ENCODE measurements at regions not wholly inside any gene's neighbourhood (a gene's known extent, or its start where the extent isn't known, plus 50 kb on each side); places are given as distances from the start of the nearest gene placed in this dataset.

- POLR2A ChIA-PET: no interaction called here
These were observed 51.3 kb upstream of the CADPS start for GRCh38 chr3:62926494-62926893.

GRCh38 chr3:62928256-62928655, 53.0 kb upstream of the CADPS start:
- no peak for DNase-seq
- Histone ChIP-seq H3K9me3 (ENCODE audit: control extremely low read depth in 1 of 5, control insufficient read depth in 4 of 5, insufficient read depth in 2 of 5, low read depth in 1 of 5, low read length in 4 of 5) (no peaks in the 10 kb centered on the region), H3K36me3 (ENCODE audit: control insufficient read depth in 4 of 4, insufficient read depth in 4 of 4, low read length in 3 of 4) (no peaks in the 10 kb centered on the region), H3K4me1 (ENCODE audit: control extremely low read depth in 1 of 4, control insufficient read depth in 4 of 4, insufficient read depth in 4 of 4, low read length in 3 of 4) (no peaks in the 10 kb centered on the region), H3K27me3 (replicated peaks in 2 of 5; ENCODE audit: control insufficient read depth in 4 of 5, insufficient read depth in 5 of 5, low read length in 4 of 5) (peaks cover 0 to 3% (median 0%) of the 10 kb centered on the region in 5 experiments), H3K4me3 (ENCODE audit: control insufficient read depth in 1 of 7, extremely low read depth in 1 of 7, insufficient read depth in 4 of 7, low read depth in 2 of 7, low read length in 6 of 7) (no peak overlapping the region), H3K27ac (ENCODE audit: insufficient read depth in 1 of 2, low read depth in 1 of 2, low read length in 2 of 2, poor library complexity in 1 of 2, severe bottlenecking in 2 of 2) (no peak overlapping the region)
- WGBS (ENCODE audit: insufficient coverage): 80% methylated on average over 1 of the region's 1 CpG
- ChIA-PET CTCF (no interaction called here), POLR2A (no interaction called here)

More at GRCh38 chr3:62926494-62926893, 51.3 kb upstream of the CADPS start:
- H3K36me3 ChIP-seq (ENCODE audit: control insufficient read depth in 4 of 4, insufficient read depth in 4 of 4, low read length in 3 of 4): no peaks in the 10 kb centered on the region
- WGBS (ENCODE audit: insufficient coverage): 72% methylated on average over 5 of the region's 5 CpGs
- CTCF ChIA-PET: no interaction called here
- H3K27ac ChIP-seq (ENCODE audit: insufficient read depth in 1 of 2, low read depth in 1 of 2, low read length in 2 of 2, poor library complexity in 1 of 2, severe bottlenecking in 2 of 2): no peak overlapping the region
- H3K4me3 ChIP-seq (ENCODE audit: control insufficient read depth in 1 of 7, extremely low read depth in 1 of 7, insufficient read depth in 4 of 7, low read depth in 2 of 7, low read length in 6 of 7): no peak overlapping the region
- peaks cover 0 to 3% (median 0%) of the 10 kb centered on the region in 5 experiments for H3K27me3 ChIP-seq (replicated peaks in 2 of 5; ENCODE audit: control insufficient read depth in 4 of 5, insufficient read depth in 5 of 5, low read length in 4 of 5)
- no peak for DNase-seq
- no peaks in the 10 kb centered on the region for H3K9me3 ChIP-seq (ENCODE audit: control extremely low read depth in 1 of 5, control insufficient read depth in 4 of 5, insufficient read depth in 2 of 5, low read depth in 1 of 5, low read length in 4 of 5)
- no peaks in the 10 kb centered on the region for H3K4me1 ChIP-seq (ENCODE audit: control extremely low read depth in 1 of 4, control insufficient read depth in 4 of 4, insufficient read depth in 4 of 4, low read length in 3 of 4)

- no peak overlapping the region for H3K27ac ChIP-seq (ENCODE audit: insufficient read depth in 1 of 2, low read depth in 1 of 2, low read length in 2 of 2, poor library complexity in 1 of 2, severe bottlenecking in 2 of 2)
- H3K27me3 ChIP-seq (replicated peaks in 2 of 5; ENCODE audit: control insufficient read depth in 4 of 5, insufficient read depth in 5 of 5, low read length in 4 of 5): peaks cover 0 to 3% (median 0%) of the 10 kb centered on the region in 5 experiments
- H3K9me3 ChIP-seq (ENCODE audit: control extremely low read depth in 1 of 5, control insufficient read depth in 4 of 5, insufficient read depth in 2 of 5, low read depth in 1 of 5, low read length in 4 of 5): no peaks in the 10 kb centered on the region
- POLR2A ChIA-PET: no interaction called here
- H3K36me3 ChIP-seq (ENCODE audit: control insufficient read depth in 4 of 4, insufficient read depth in 4 of 4, low read length in 3 of 4): no peaks in the 10 kb centered on the region
- no peak for DNase-seq
- H3K4me3 ChIP-seq (ENCODE audit: control insufficient read depth in 1 of 7, extremely low read depth in 1 of 7, insufficient read depth in 4 of 7, low read depth in 2 of 7, low read length in 6 of 7): no peak overlapping the region
- no peaks in the 10 kb centered on the region for H3K4me1 ChIP-seq (ENCODE audit: control extremely low read depth in 1 of 4, control insufficient read depth in 4 of 4, insufficient read depth in 4 of 4, low read length in 3 of 4)
- CTCF ChIA-PET: no interaction called here
These were observed 54.6 kb upstream of the CADPS start for GRCh38 chr3:62929771-62930170.

- Histone ChIP-seq H3K9me3 (ENCODE audit: control extremely low read depth in 1 of 5, control insufficient read depth in 4 of 5, insufficient read depth in 2 of 5, low read depth in 1 of 5, low read length in 4 of 5) (peaks cover 0 to 6% (median 0%) of the 10 kb centered on the region in 5 experiments), H3K4me1 (ENCODE audit: control extremely low read depth in 1 of 4, control insufficient read depth in 4 of 4, insufficient read depth in 4 of 4, low read length in 3 of 4) (no peaks in the 10 kb centered on the region), H3K36me3 (ENCODE audit: control insufficient read depth in 4 of 4, insufficient read depth in 4 of 4, low read length in 3 of 4) (no peaks in the 10 kb centered on the region), H3K4me3 (ENCODE audit: control insufficient read depth in 1 of 7, extremely low read depth in 1 of 7, insufficient read depth in 4 of 7, low read depth in 2 of 7, low read length in 6 of 7) (no peak overlapping the region), H3K27me3 (replicated peaks in 2 of 5; ENCODE audit: control insufficient read depth in 4 of 5, insufficient read depth in 5 of 5, low read length in 4 of 5) (no peaks in the 10 kb centered on the region), H3K27ac (ENCODE audit: insufficient read depth in 1 of 2, low read depth in 1 of 2, low read length in 2 of 2, poor library complexity in 1 of 2, severe bottlenecking in 2 of 2) (no peak overlapping the region)
- no CpG with 5 or more reads among the region's 1 CpG for WGBS (ENCODE audit: insufficient coverage)
- CTCF ChIA-PET: no interaction called here
- DNase-seq: no peak
- POLR2A ChIA-PET: no interaction called here
These were observed 60.6 kb upstream of the CADPS start for GRCh38 chr3:62935793-62936192.

- no peak for DNase-seq
- H3K9me3 ChIP-seq (ENCODE audit: control extremely low read depth in 1 of 5, control insufficient read depth in 4 of 5, insufficient read depth in 2 of 5, low read depth in 1 of 5, low read length in 4 of 5): peaks cover 0 to 6% (median 0%) of the 10 kb centered on the region in 5 experiments
- H3K36me3 ChIP-seq (ENCODE audit: control insufficient read depth in 4 of 4, insufficient read depth in 4 of 4, low read length in 3 of 4): no peaks in the 10 kb centered on the region
- WGBS (ENCODE audit: insufficient coverage): 100% methylated on average over 3 of the region's 5 CpGs
- no peak overlapping the region for H3K27ac ChIP-seq (ENCODE audit: insufficient read depth in 1 of 2, low read depth in 1 of 2, low read length in 2 of 2, poor library complexity in 1 of 2, severe bottlenecking in 2 of 2)
- H3K4me1 ChIP-seq (ENCODE audit: control extremely low read depth in 1 of 4, control insufficient read depth in 4 of 4, insufficient read depth in 4 of 4, low read length in 3 of 4): no peaks in the 10 kb centered on the region
- POLR2A ChIA-PET: no interaction called here
- CTCF ChIA-PET: no interaction called here
- H3K27me3 ChIP-seq (replicated peaks in 2 of 5; ENCODE audit: control insufficient read depth in 4 of 5, insufficient read depth in 5 of 5, low read length in 4 of 5): no peaks in the 10 kb centered on the region
- H3K4me3 ChIP-seq (ENCODE audit: control insufficient read depth in 1 of 7, extremely low read depth in 1 of 7, insufficient read depth in 4 of 7, low read depth in 2 of 7, low read length in 6 of 7): no peak overlapping the region
These were observed 61.5 kb upstream of the CADPS start for GRCh38 chr3:62936626-62937254.

- ChIA-PET POLR2A (no interaction called here), CTCF (no interaction called here)
- WGBS (ENCODE audit: insufficient coverage): 94% methylated on average over 2 of the region's 2 CpGs
These were observed 63.4 kb upstream of the CADPS start for GRCh38 chr3:62938583-62938982.

GRCh38 chr3:62939707-62940106, 64.5 kb upstream of the CADPS start:
- POLR2A ChIA-PET: no interaction called here
- CTCF ChIA-PET: no interaction called here
- no peaks in the 10 kb centered on the region for H3K4me1 ChIP-seq (ENCODE audit: control extremely low read depth in 1 of 4, control insufficient read depth in 4 of 4, insufficient read depth in 4 of 4, low read length in 3 of 4)
- H3K27ac ChIP-seq (ENCODE audit: insufficient read depth in 1 of 2, low read depth in 1 of 2, low read length in 2 of 2, poor library complexity in 1 of 2, severe bottlenecking in 2 of 2): no peak overlapping the region
- peaks cover 0 to 6% (median 1%) of the 10 kb centered on the region in 5 experiments for H3K9me3 ChIP-seq (ENCODE audit: control extremely low read depth in 1 of 5, control insufficient read depth in 4 of 5, insufficient read depth in 2 of 5, low read depth in 1 of 5, low read length in 4 of 5)
- H3K4me3 ChIP-seq (ENCODE audit: control insufficient read depth in 1 of 7, extremely low read depth in 1 of 7, insufficient read depth in 4 of 7, low read depth in 2 of 7, low read length in 6 of 7): no peak overlapping the region
- 99% methylated on average over 7 of the region's 8 CpGs for WGBS (ENCODE audit: insufficient coverage)
- no peaks in the 10 kb centered on the region for H3K36me3 ChIP-seq (ENCODE audit: control insufficient read depth in 4 of 4, insufficient read depth in 4 of 4, low read length in 3 of 4)
- H3K27me3 ChIP-seq (replicated peaks in 2 of 5; ENCODE audit: control insufficient read depth in 4 of 5, insufficient read depth in 5 of 5, low read length in 4 of 5): no peaks in the 10 kb centered on the region
- no peak for DNase-seq

More at GRCh38 chr3:62938583-62938982, 63.4 kb upstream of the CADPS start:
- no peaks in the 10 kb centered on the region for H3K4me1 ChIP-seq (ENCODE audit: control extremely low read depth in 1 of 4, control insufficient read depth in 4 of 4, insufficient read depth in 4 of 4, low read length in 3 of 4)
- no peaks in the 10 kb centered on the region for H3K27me3 ChIP-seq (replicated peaks in 2 of 5; ENCODE audit: control insufficient read depth in 4 of 5, insufficient read depth in 5 of 5, low read length in 4 of 5)
- no peak overlapping the region for H3K27ac ChIP-seq (ENCODE audit: insufficient read depth in 1 of 2, low read depth in 1 of 2, low read length in 2 of 2, poor library complexity in 1 of 2, severe bottlenecking in 2 of 2)
- no peaks in the 10 kb centered on the region for H3K36me3 ChIP-seq (ENCODE audit: control insufficient read depth in 4 of 4, insufficient read depth in 4 of 4, low read length in 3 of 4)
- H3K9me3 ChIP-seq (ENCODE audit: control extremely low read depth in 1 of 5, control insufficient read depth in 4 of 5, insufficient read depth in 2 of 5, low read depth in 1 of 5, low read length in 4 of 5): peaks cover 0 to 6% (median 0%) of the 10 kb centered on the region in 5 experiments
- no peak overlapping the region for H3K4me3 ChIP-seq (ENCODE audit: control insufficient read depth in 1 of 7, extremely low read depth in 1 of 7, insufficient read depth in 4 of 7, low read depth in 2 of 7, low read length in 6 of 7)
- no peak for DNase-seq
